H9 (cell line): ENCODE measurements at regions not wholly inside any gene's neighbourhood (a gene's known extent, or its start where the extent isn't known, plus 50 kb on each side); places are given as distances from the start of the nearest gene placed in this dataset.

Experiments used
- DNase-seq: peaks from one replicate; pipeline ENCODE4 v3.0.0-alpha.2; 2017
- H2AFZ ChIP-seq: one replicate; pipeline ENCODE4 v1.6.1; 2013; ENCODE audit warnings: mild to moderate bottlenecking, low read length, control low read depth, moderate library complexity
- H2AK5ac ChIP-seq: 2 replicates; pipeline ENCODE4 v1.6.1; 2013; ENCODE audit warnings: low read length, control low read depth, mixed read lengths; ENCODE audit not compliant: insufficient read length
- H2BK120ac ChIP-seq: one replicate; pipeline ENCODE4 v1.6.1; 2013; ENCODE audit warnings: low read depth, mild to moderate bottlenecking, low read length, control low read depth, inconsistent platforms; ENCODE audit not compliant: poor library complexity, severe bottlenecking
- H2BK12ac ChIP-seq: 2 replicates; pipeline ENCODE4 v1.6.1; 2013; ENCODE audit warnings: low read length, control low read depth, mixed read lengths, low read depth; ENCODE audit not compliant: insufficient read length
- H2BK15ac ChIP-seq: 2 replicates; pipeline ENCODE4 v1.6.1; 2013; ENCODE audit warnings: low read depth, low read length, control low read depth
- H2BK20ac ChIP-seq: one replicate; pipeline ENCODE4 v1.6.1; 2013; ENCODE audit warnings: low read depth, mild to moderate bottlenecking, low read length, control low read depth, inconsistent platforms; ENCODE audit not compliant: poor library complexity, severe bottlenecking
- H2BK5ac ChIP-seq: 2 replicates; pipeline ENCODE4 v1.6.1; 2013; ENCODE audit warnings: low read length, control low read depth, mixed read lengths; ENCODE audit not compliant: insufficient read length
- H3K14ac ChIP-seq: 2 replicates; pipeline ENCODE4 v1.6.1; 2013; ENCODE audit warnings: low read length, control low read depth; ENCODE audit not compliant: insufficient read depth
- H3K18ac ChIP-seq: 2 replicates; pipeline ENCODE4 v1.6.1; 2013; ENCODE audit warnings: low read depth, mild to moderate bottlenecking, mixed read lengths, low read length, control low read depth; ENCODE audit not compliant: insufficient read length
- H3K23ac ChIP-seq: 2 replicates; pipeline ENCODE4 v1.6.1; 2013; ENCODE audit warnings: low read length, control low read depth, mixed read lengths, low read depth; ENCODE audit not compliant: insufficient read length
- H3K23me2 ChIP-seq: 2 replicates; pipeline ENCODE4 v1.6.1; 2013; ENCODE audit warnings: low read depth, mild to moderate bottlenecking, mixed read lengths, low read length, control low read depth; ENCODE audit not compliant: insufficient read length, poor library complexity, severe bottlenecking
- H3K27ac ChIP-seq: 2 replicates; pipeline ENCODE4 v1.5.1; 2013; ENCODE audit warnings: low read length, control low read depth, mixed read lengths, low read depth; ENCODE audit not compliant: insufficient read length
- H3K27me3 ChIP-seq: 2 replicates; pipeline ENCODE4 v1.6.1; 2013; ENCODE audit warnings: low read length, control low read depth, inconsistent platforms; ENCODE audit not compliant: insufficient read depth
- H3K4ac ChIP-seq: 2 replicates; pipeline ENCODE4 v1.6.1; 2013; ENCODE audit warnings: low read depth, mild to moderate bottlenecking, control low read depth, inconsistent platforms, low read length, moderate library complexity
- H3K4me1 ChIP-seq: 2 replicates; pipeline ENCODE4 v1.6.1; 2013; ENCODE audit warnings: low read length, control low read depth, inconsistent platforms; ENCODE audit not compliant: insufficient read depth
- H3K4me2 ChIP-seq: 2 replicates; pipeline ENCODE4 v1.6.1; 2013; ENCODE audit warnings: low read length, control low read depth, mixed read lengths; ENCODE audit not compliant: insufficient read length, insufficient read depth
- H3K56ac ChIP-seq: 2 replicates; pipeline ENCODE4 v1.6.1; 2013; ENCODE audit warnings: low read depth, mild to moderate bottlenecking, mixed read lengths, low read length, control low read depth; ENCODE audit not compliant: insufficient read length
- H3K79me1 ChIP-seq: 2 replicates; pipeline ENCODE4 v1.6.1; 2013; ENCODE audit warnings: low read depth, mild to moderate bottlenecking, moderate library complexity, low read length, control low read depth, inconsistent platforms; ENCODE audit not compliant: insufficient read depth, poor library complexity, severe bottlenecking
- H3K79me2 ChIP-seq: 2 replicates; pipeline ENCODE4 v1.6.1; 2013; ENCODE audit warnings: low read length, control low read depth, inconsistent platforms; ENCODE audit not compliant: insufficient read depth
- H3K9ac ChIP-seq: 2 replicates; pipeline ENCODE4 v1.6.1; 2013; ENCODE audit warnings: low read length, control low read depth, mixed read lengths; ENCODE audit not compliant: insufficient read length; ENCODE audit errors: extremely low read depth
- H3K9me3 ChIP-seq: one replicate; pipeline ENCODE4 v1.6.1; 2013; ENCODE audit warnings: low read depth, low read length, inconsistent platforms; ENCODE audit not compliant: control insufficient read depth
- H3T11ph ChIP-seq: one replicate; pipeline ENCODE4 v1.6.1; 2013; ENCODE audit warnings: mild to moderate bottlenecking, low read length, control low read depth, inconsistent platforms
- H4K20me1 ChIP-seq: one replicate; pipeline ENCODE4 v1.6.1; 2013; ENCODE audit not compliant: control insufficient read depth, insufficient read length, insufficient read depth
- H4K5ac ChIP-seq: 2 replicates; pipeline ENCODE4 v1.6.1; 2013; ENCODE audit warnings: low read depth, mild to moderate bottlenecking, mixed read lengths, low read length, control low read depth; ENCODE audit not compliant: insufficient read length
- H4K8ac ChIP-seq: replicated peaks from 2 replicates; pipeline ENCODE4 v1.6.1; 2013; ENCODE audit warnings: low read length, control low read depth, mixed read lengths, low read depth; ENCODE audit not compliant: insufficient read length
- H4K91ac ChIP-seq: 2 replicates; pipeline ENCODE4 v1.6.1; 2013; ENCODE audit warnings: low read depth, mild to moderate bottlenecking, moderate library complexity, mixed read lengths, low read length, control low read depth; ENCODE audit not compliant: insufficient read length
- H3K27ac Mint-ChIP-seq, 3 experiments: 2 replicates in 2 of 3; 3 replicates in 1 of 3; pipeline ENCODE4 v1.8.0; 2020 to 2021; ENCODE audit warnings: mixed read lengths in 3 of 3, mild to moderate bottlenecking in 1 of 3, moderate library complexity in 1 of 3
- H3K27me3 Mint-ChIP-seq: 2 replicates; pipeline ENCODE4 v1.8.0; 2021; ENCODE audit warnings: low read depth, mild to moderate bottlenecking, moderate library complexity, mixed read lengths
- H3K36me3 Mint-ChIP-seq, 3 experiments: 2 replicates in 2 of 3; 3 replicates in 1 of 3; pipeline ENCODE4 v1.8.0; 2020 to 2021; ENCODE audit warnings: low read depth in 3 of 3, mixed read lengths in 3 of 3; ENCODE audit not compliant: insufficient read depth in 1 of 3
- H3K4me1 Mint-ChIP-seq, 2 experiments: 2 replicates each; pipeline ENCODE4 v1.8.0; 2020; ENCODE audit warnings: mixed read lengths in 2 of 2
- H3K4me3 Mint-ChIP-seq, 2 experiments: 2 replicates in 1 of 2; 3 replicates in 1 of 2; pipeline ENCODE4 v1.8.0; 2020 to 2021; ENCODE audit warnings: mild to moderate bottlenecking in 2 of 2, mixed read lengths in 2 of 2, moderate library complexity in 1 of 2
- H3K9me3 Mint-ChIP-seq, 2 experiments: 2 replicates in 1 of 2; 3 replicates in 1 of 2; pipeline ENCODE4 v1.8.0; 2020; ENCODE audit warnings: mild to moderate bottlenecking in 2 of 2, mixed read lengths in 2 of 2, moderate library complexity in 1 of 2
- CTCF ChIP-seq: fragments of 200-600 bp; sonication (generic); conservative IDR thresholded peaks from 3 replicates; pipeline ENCODE4 v1.8.0; 2021; ENCODE audit warnings: antibody characterized with exemption, mild to moderate bottlenecking
- WGBS: extraction: QIAGEN DNeasy Blood & Tissue Kit; methylation state at CpG from one replicate; pipeline ENCODE4 v1.1.7; 2013; ENCODE audit warnings: missing lambda C conversion rate, low lambda C conversion rate, mixed read lengths; ENCODE audit not compliant: insufficient read length; ENCODE audit errors: extremely low coverage; 5-methylcytosine and 5-hydroxymethylcytosine counted together

GRCh38 chr14:42517806-42518500, 911.3 kb downstream of the LRFN5 start:
- Mint-ChIP-seq H3K27ac (no peak overlapping the region), H3K9me3 (no peaks in the 10 kb centered on the region), H3K4me3 (no peak overlapping the region), H3K4me1 (peaks cover 16 to 17% of the 10 kb centered on the region in 2 experiments), H3K27me3 (no peaks in the 10 kb centered on the region), H3K36me3 (peaks cover 0 to 11% (median 3%) of the 10 kb centered on the region in 3 experiments; a peak in 4 of 7 replicates)
- Histone ChIP-seq H3K23me2 (no peaks in the 10 kb centered on the region), H3K56ac (no peak overlapping the region), H3K18ac (no peak overlapping the region), H3K79me2 (no peaks in the 10 kb centered on the region), H2BK120ac (no peak overlapping the region), H2BK20ac (no peak overlapping the region), H4K8ac (no peak overlapping the region), H2BK15ac (no peak overlapping the region), H2AK5ac (no peak overlapping the region), H3K4ac (no peak overlapping the region), H3K14ac (no peak overlapping the region), H2AFZ (no peak overlapping the region), H4K91ac (no peak overlapping the region), H3K9ac (no peak overlapping the region), H3K4me2 (no peak overlapping the region), H3T11ph (no peak overlapping the region), H2BK12ac (no peak overlapping the region), H4K5ac (no peak overlapping the region), H3K23ac (no peak overlapping the region), H3K27ac (no peak overlapping the region), H3K4me1 (peaks cover 2% of the 10 kb centered on the region; the same call in 1 of the 2 replicates), H3K79me1 (no peaks in the 10 kb centered on the region), H3K9me3 (no peaks in the 10 kb centered on the region), H4K20me1 (no peaks in the 10 kb centered on the region), H2BK5ac (no peak overlapping the region), H3K27me3 (no peaks in the 10 kb centered on the region)
- no CpG with 5 or more reads among the region's 2 CpGs for WGBS
- no peak for TF ChIP-seq CTCF
- DNase-seq = no peak
